ENCODE measurements at regions not wholly inside any gene's neighbourhood (a gene's known extent, or its start where the extent isn't known, plus 50 kb on each side); places are given as distances from the start of the nearest gene placed in this dataset.

DNA sequence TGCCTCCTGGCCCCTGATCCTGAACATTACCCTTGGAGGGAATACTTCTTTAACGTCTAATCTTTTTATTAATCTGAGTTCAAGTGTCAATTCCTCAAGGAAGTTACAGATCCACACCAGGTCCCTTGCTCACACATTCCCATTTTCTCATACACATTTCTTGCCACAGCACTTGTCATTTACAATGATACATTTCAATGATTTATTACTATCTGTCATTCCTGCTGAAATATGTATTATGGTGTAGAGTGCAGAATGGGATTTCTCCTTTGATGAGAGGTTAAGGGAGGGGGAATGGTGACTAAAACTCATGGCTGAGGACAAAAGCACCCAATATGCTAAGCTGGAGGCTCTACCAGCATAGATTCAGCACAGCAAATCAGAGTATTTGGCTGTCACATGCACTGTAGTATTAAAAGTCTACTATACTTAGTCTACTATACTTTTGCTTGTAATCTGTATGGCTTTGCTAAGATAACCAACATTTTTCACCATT, 982.5 kb downstream of the TTLL7 start:
- H3K4me1 Mint-ChIP-seq: no peaks in the 10 kb centered on the region
- DNase-seq (no peak), ATAC-seq (no peak)
- no peaks in the 10 kb centered on the region for H3K27me3 Mint-ChIP-seq
- no peaks in the 10 kb centered on the region for H3K36me3 Mint-ChIP-seq (ENCODE audit: low read depth)
- H3K4me3 Mint-ChIP-seq: no peak overlapping the region
- H3K27ac Mint-ChIP-seq: no peak overlapping the region
- peaks cover 4% of the 10 kb centered on the region for H3K9me3 Mint-ChIP-seq

DNA sequence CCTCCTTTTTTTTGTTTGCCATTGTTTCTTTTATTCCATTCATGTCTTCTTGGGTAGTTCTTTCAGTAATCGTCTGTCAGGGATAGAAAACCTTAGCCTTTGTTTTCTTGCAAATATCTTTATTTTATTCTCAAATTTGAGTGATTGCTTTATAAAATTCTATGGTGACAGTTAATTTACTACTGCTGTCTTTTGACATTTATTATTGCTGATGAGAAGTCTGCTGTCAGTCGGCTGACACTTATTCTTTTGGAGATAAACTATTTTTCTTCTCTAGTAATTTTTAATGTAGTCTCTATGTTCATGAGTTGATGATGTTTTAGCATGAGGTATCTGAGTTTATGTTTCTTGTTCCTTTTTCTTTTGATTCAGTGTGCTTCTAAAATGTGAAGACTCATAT, 983.8 kb downstream of the TTLL7 start:
- H3K27ac Mint-ChIP-seq: no peak overlapping the region
- ATAC-seq (no peak), DNase-seq (no peak)
- H3K27me3 Mint-ChIP-seq: no peaks in the 10 kb centered on the region
- no peaks in the 10 kb centered on the region for H3K4me1 Mint-ChIP-seq
- no peaks in the 10 kb centered on the region for H3K36me3 Mint-ChIP-seq (ENCODE audit: low read depth)
- H3K9me3 Mint-ChIP-seq: peaks cover 3% of the 10 kb centered on the region
- H3K4me3 Mint-ChIP-seq: no peak overlapping the region

DNA sequence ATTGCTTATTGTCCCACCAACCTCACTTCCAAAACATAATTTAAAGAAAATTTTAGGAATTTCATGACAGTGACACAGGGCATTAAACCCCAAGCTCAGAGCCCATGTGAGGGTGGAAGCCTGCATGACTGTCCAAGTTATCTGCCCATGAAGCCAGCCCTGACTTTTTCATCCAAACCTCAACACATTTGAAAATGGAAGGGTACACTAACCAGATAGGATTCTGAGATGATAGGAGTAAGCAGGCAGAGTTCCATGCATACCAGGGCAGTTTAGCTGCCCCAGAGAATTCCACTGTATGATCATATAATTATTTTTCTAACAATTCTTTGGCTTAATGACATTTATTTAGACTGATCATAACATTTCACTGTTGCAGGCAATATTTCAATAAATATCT, 986.0 kb downstream of the TTLL7 start:
- H3K27ac Mint-ChIP-seq: no peak overlapping the region
- ATAC-seq (no peak), DNase-seq (no peak)
- H3K4me3 Mint-ChIP-seq: no peak overlapping the region
- H3K9me3 Mint-ChIP-seq: peaks cover 8% of the 10 kb centered on the region
- H3K27me3 Mint-ChIP-seq: no peaks in the 10 kb centered on the region
- no peaks in the 10 kb centered on the region for H3K36me3 Mint-ChIP-seq (ENCODE audit: low read depth)
- no peaks in the 10 kb centered on the region for H3K4me1 Mint-ChIP-seq

DNA sequence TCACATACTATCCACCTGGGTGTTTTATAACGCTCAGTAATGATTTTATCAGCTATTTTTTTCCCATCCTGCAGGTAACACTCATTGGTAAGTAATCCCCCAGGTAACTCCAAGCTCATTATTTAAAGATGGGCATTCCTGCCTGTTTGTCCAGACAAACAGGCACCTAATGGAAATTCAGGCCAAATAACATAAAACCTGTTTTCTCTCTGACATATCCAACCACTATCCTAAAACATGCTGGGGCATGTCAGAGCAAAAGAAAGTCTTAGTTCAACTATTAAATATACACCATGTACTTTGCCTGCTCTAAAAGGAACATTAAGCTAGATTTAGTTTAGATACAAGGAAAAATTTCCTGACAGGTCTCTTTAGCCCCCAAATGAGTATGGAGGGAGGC, 987.7 kb downstream of the TTLL7 start:
- Mint-ChIP-seq H3K4me1 (no peaks in the 10 kb centered on the region), H3K27me3 (no peaks in the 10 kb centered on the region), H3K36me3 (ENCODE audit: low read depth) (no peaks in the 10 kb centered on the region), H3K9me3 (peaks cover 9% of the 10 kb centered on the region), H3K4me3 (no peak overlapping the region), H3K27ac (no peak overlapping the region)
- ATAC-seq (no peak), DNase-seq (no peak)

DNA sequence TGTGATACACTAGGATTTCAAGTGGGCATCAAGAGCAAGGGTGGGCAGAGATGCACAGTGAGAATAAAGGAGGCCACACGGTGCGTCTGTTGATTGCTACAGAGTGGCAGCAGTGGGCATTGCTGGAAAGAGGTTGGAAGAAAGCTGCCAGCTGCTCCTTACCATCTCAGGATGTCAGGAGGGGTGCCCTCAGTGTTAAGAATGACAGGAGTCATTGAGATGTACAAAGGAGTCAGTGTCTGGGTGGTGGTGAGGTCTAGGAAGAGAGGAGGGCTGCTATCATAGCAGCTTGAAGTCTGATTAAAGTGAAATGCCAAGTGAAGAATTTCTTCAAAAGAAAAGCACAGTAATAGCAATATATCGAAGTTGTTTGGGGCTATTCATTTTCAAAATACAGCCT, 992.7 kb downstream of the TTLL7 start:
- no peaks in the 10 kb centered on the region for H3K4me1 Mint-ChIP-seq
- no peak overlapping the region for H3K27ac Mint-ChIP-seq
- H3K4me3 Mint-ChIP-seq: no peak overlapping the region
- ATAC-seq: no peak
- H3K9me3 Mint-ChIP-seq: peaks cover 9% of the 10 kb centered on the region
- H3K27me3 Mint-ChIP-seq: no peaks in the 10 kb centered on the region
- no peak for DNase-seq
- H3K36me3 Mint-ChIP-seq (ENCODE audit: low read depth): no peaks in the 10 kb centered on the region

DNA sequence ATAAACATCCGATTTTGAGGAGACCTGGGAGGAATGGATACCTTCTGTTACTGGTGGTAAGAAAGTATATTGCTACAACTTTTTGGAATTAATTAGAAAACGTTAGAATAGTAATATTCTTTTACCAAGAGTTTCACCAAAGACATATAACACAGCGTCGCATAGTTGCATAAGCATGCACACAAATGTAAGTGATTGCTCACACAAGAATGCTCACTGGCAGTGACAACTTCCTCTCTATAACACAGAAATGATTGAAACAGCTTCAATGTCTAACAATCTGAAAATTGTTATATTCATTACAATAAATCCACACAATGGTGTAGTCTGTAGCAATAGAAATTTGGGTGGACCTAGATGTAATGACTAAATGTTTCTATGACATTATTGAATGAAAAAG, 998.6 kb downstream of the TTLL7 start:
- ATAC-seq: no peak
- DNase-seq: no peak
- no peak overlapping the region for H3K27ac Mint-ChIP-seq
- H3K27me3 Mint-ChIP-seq: peaks cover 2% of the 10 kb centered on the region
- H3K4me1 Mint-ChIP-seq: no peaks in the 10 kb centered on the region
- H3K9me3 Mint-ChIP-seq: no peaks in the 10 kb centered on the region
- no peaks in the 10 kb centered on the region for H3K36me3 Mint-ChIP-seq (ENCODE audit: low read depth)
- H3K4me3 Mint-ChIP-seq: no peak overlapping the region

DNA sequence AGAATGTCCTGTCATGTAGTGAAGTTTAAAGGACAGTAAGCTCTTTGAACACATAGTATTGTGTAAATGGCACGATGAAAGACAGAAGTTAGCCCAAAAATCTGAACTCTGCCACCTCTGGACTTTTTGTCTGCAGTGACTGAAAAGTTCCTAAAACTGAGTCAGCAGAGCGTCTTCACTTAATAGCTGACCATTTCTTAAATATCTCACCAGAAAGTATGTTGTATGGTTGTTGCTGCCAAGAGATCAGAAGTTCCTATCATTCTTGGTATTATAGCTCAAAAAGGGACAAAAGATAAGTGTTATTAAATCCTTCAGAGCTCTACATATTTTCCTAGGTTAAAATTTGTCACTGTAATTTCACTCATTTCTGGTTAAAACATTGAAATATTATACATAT, 1003.0 kb downstream of the TTLL7 start:
- H3K4me1 Mint-ChIP-seq: no peaks in the 10 kb centered on the region
- DNase-seq (no peak), ATAC-seq (no peak)
- no peak overlapping the region for H3K4me3 Mint-ChIP-seq
- H3K36me3 Mint-ChIP-seq (ENCODE audit: low read depth): no peaks in the 10 kb centered on the region
- H3K9me3 Mint-ChIP-seq: peaks cover 9% of the 10 kb centered on the region
- H3K27me3 Mint-ChIP-seq: peaks cover 2% of the 10 kb centered on the region
- H3K27ac Mint-ChIP-seq: no peak overlapping the region

DNA sequence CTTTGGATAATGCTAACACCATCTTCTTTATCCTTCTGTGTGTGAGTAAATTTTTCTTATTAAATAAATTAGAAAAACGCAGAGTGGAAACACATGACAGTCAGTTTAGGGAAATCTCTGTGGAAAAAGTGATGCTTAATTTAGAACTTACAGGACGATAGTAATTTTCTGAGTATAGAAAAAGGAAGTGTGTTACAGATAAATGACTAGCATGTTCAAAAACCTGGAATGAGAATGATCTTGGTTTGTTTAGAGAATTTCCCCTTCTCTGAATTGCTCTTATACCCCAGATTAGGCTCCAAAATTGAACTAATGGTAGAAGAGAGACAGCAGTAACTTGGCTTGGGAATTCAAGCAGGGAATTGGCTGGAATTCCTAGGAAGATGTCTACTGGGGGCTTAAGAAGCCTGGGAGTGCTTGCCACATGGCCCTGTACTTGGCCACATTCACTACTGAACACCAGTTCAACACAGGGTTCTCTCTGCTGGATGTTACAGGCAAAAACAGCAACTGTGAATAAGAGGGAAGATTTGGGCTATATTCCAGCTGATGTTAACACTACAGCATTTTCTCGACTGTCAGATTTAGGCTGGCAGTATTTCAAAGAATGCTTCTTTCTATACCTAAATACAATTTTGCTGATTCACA, 1004.2 kb downstream of the TTLL7 start:
- ATAC-seq: no peak

DNA sequence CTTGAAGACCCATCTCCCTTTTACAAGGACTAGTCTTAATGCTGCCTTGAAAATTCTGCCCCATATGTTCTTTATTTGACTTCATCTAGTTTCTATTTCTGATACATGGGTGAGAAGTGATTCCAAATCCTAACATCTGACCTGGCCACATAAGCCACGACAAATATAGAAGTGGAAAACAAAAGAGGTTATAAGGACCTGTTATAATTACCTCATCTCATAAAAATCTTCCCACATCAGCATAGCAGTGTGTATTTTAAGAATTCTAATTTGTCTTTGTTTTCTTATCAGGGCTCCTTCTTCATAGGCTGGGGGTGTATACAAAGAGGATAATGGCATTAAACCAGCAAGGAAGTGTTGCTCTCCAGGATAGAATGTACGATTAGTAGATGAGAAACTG, 1007.4 kb downstream of the TTLL7 start:
- H3K27ac Mint-ChIP-seq: no peak overlapping the region
- H3K36me3 Mint-ChIP-seq (ENCODE audit: low read depth): no peaks in the 10 kb centered on the region
- H3K9me3 Mint-ChIP-seq: peaks cover 9% of the 10 kb centered on the region
- peaks cover 2% of the 10 kb centered on the region for H3K27me3 Mint-ChIP-seq
- H3K4me3 Mint-ChIP-seq: no peak overlapping the region
- ATAC-seq (no peak), DNase-seq (no peak)
- no peaks in the 10 kb centered on the region for H3K4me1 Mint-ChIP-seq

More for the DNA sequence above, 1004.2 kb downstream of the TTLL7 start:
- H3K27me3 Mint-ChIP-seq: peaks cover 2% of the 10 kb centered on the region
- peak overlapping the region; percentile 31 for H3K27ac Mint-ChIP-seq
- no peak overlapping the region for H3K4me3 Mint-ChIP-seq
- DNase-seq: no peak
- peaks cover 9% of the 10 kb centered on the region for H3K9me3 Mint-ChIP-seq
- no peaks in the 10 kb centered on the region for H3K4me1 Mint-ChIP-seq
- no peaks in the 10 kb centered on the region for H3K36me3 Mint-ChIP-seq (ENCODE audit: low read depth)

DNA sequence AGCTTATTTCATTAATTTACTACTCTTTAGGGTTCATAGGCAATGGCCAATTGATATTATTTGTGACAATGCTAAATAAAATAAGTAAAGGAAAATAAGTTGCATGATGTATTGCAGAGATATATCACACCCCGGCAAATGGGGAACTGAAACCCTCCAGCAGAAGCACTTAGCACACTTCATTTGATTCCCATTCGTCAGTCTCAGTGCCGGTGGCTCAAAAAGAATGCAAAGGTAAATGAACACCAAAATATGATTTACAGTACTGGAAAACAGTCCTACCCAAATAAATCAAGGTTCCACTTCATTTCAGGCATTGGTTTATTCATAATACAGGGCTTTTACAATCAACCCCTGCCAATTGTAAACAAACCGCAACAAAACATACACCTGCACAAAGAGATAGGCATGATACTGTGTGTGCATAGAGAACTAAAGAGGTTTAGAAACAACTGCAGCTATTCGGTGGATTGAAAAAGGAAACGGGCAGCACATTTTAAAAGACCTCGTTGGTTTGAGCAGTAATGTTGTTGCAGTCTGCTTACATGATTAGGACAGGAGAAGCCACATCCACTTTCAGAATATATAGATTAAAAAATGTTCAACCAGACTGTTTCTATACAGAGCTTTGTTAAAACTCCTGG, 1019.2 kb downstream of the TTLL7 start:
- no peak overlapping the region for H3K27ac Mint-ChIP-seq
- no peak for DNase-seq

DNA sequence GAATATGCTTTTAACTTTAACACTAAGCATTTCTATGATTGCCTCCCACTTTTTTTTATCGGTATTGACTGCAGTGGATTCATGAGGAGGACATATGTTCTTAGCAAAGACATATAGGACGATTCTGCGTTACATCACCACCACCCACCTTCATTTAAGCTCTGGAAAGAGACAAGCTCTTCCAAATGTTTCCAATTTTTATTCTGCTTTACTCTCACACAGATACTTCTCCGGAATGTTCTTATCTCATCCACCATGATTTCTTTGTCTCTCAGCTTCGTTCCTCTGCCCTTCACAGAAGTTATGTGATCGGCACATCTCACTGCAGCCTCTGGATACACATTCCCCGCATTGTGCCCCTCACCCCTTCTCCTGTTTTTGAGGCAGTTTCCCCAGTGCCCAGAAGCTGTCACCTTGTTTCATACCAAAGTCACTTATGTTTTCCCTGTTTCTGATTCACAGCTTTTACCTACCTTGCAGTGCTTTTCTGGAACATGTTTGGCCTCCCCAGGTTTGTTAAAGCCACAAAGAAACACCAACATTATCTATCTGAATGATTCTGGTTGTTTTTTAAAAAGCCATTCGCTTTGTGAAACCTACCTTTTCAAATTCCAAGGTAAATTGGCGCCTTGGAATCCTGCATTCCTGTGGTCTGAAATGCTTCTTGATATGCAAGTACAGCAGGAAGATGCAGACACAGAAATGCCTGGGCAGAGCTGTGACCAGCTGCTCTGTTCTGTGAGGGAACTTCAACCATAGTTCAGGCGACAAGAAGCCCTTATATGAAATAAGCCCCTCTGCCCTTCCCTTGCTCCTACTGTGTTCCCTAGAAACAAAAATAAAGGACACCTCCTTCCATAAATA, 1020.2 kb downstream of the TTLL7 start:
- Mint-ChIP-seq H3K4me1 (no peaks in the 10 kb centered on the region), H3K27ac (no peak overlapping the region), H3K9me3 (no peaks in the 10 kb centered on the region), H3K4me3 (no peak overlapping the region), H3K36me3 (ENCODE audit: low read depth) (no peaks in the 10 kb centered on the region), H3K27me3 (peaks cover 2% of the 10 kb centered on the region)
- ATAC-seq: no peak
- DNase-seq: no peak

More for the DNA sequence above, 1019.2 kb downstream of the TTLL7 start:
- no peaks in the 10 kb centered on the region for H3K36me3 Mint-ChIP-seq (ENCODE audit: low read depth)
- no peak overlapping the region for H3K4me3 Mint-ChIP-seq
- ATAC-seq: no peak
- H3K27me3 Mint-ChIP-seq: peaks cover 2% of the 10 kb centered on the region
- H3K4me1 Mint-ChIP-seq: no peaks in the 10 kb centered on the region
- H3K9me3 Mint-ChIP-seq: no peaks in the 10 kb centered on the region

DNA sequence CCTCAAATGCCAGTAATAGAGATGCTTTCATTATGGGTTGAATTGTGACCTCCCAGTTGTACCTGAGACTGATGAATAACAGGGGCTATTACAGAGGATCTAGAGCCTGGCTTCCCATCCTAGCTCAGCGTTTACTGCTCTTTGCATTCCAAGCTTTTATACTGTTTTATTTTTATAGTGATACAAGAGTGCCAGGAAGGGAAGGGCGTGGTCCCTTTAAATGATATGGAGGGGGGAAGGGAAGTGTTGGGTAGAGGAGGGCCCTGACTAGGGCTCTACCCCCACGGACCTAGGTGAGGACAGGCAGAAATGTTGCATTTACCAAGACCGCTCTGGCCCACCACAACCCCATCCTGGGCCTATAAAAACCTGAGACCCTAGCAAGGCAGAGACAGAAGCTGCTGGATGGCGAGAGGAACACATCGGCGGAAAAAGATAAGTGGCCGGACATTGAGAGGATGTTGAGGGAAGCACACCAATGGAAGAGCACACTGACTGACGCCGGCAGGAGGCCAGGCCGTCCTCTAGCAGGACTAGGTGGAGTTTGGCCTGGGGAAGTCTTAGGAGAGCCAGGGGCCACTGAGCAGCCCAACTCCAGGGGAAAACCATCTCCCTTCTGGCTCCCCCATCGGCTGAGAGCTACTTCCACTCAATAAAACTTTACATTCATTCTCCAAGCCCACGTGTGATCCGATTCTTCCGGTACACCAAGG, 1025.9 kb downstream of the TTLL7 start:
- Mint-ChIP-seq H3K4me1 (no peaks in the 10 kb centered on the region), H3K27ac (no peak overlapping the region), H3K9me3 (no peaks in the 10 kb centered on the region), H3K27me3 (peaks cover 2% of the 10 kb centered on the region), H3K36me3 (ENCODE audit: low read depth) (no peaks in the 10 kb centered on the region), H3K4me3 (no peak overlapping the region)
- ATAC-seq: no peak
- DNase-seq: no peak

DNA sequence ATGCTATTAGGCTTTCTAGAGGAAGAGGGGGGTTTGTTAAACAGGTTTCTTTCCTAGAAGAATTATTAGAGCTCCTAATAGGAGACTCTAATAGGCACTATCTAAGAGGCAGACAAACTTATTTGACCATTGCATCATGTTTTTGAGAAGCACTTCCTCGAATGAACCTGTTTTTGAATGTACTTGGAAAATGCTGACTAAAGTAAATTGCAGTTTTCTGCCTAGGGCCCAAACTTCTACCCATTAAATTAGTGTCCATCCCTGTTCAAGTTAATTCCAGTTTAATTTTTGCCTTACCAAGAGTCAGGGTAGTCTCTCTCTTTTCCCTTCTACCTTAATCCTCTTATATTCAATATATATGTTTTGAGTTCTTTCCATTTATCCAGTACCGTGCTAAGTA, 1029.6 kb downstream of the TTLL7 start:
- Mint-ChIP-seq H3K27me3 (peaks cover 2% of the 10 kb centered on the region), H3K4me3 (no peak overlapping the region), H3K36me3 (ENCODE audit: low read depth) (no peaks in the 10 kb centered on the region), H3K27ac (no peak overlapping the region), H3K4me1 (no peaks in the 10 kb centered on the region), H3K9me3 (no peaks in the 10 kb centered on the region)
- ATAC-seq (no peak), DNase-seq (no peak)

DNA sequence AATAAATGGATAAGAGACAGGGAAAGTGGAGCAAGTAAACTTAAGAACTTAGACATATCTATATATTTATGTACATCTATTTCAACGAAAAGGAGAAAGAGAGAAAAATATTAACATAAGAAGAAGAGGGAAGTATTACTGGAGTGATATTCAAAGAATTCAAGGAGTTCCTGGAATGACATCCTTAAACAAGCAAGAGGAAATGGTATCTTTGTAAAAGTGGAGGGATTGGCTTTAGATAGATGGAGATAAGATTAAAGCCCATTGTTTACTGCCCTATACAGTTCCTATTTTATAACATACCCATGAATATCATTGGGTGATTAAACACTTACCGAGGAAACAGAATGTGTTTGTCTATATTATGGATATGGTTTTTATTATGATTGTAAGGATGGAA, 1036.3 kb downstream of the TTLL7 start:
- H3K36me3 Mint-ChIP-seq (ENCODE audit: low read depth): no peaks in the 10 kb centered on the region

More for the DNA sequence above, 1036.3 kb downstream of the TTLL7 start:
- Mint-ChIP-seq H3K4me3 (no peak overlapping the region), H3K9me3 (no peaks in the 10 kb centered on the region), H3K4me1 (no peaks in the 10 kb centered on the region), H3K27ac (no peak overlapping the region), H3K27me3 (no peaks in the 10 kb centered on the region)
- DNase-seq: no peak
- ATAC-seq: no peak
